Endodermal cell (in vitro differentiated cells): ENCODE measurements at regions not wholly inside any gene's neighbourhood (a gene's known extent, or its start where the extent isn't known, plus 50 kb on each side); places are given as distances from the start of the nearest gene placed in this dataset.
"Not testable (repeated sequence)": the region's sequence is repeated elsewhere in the genome, so short reads cannot be mapped to it uniquely, and the experiment has no call there.

Experiments
- DNase-seq: peaks from one replicate; pipeline ENCODE4 v3.0.0-alpha.2; 2017
- H3K27ac ChIP-seq: 2 replicates; pipeline ENCODE4 v1.5.1; 2013; ENCODE audit warnings: mild to moderate bottlenecking, low read depth, low read length, moderate library complexity
- H3K27me3 ChIP-seq: 2 replicates; pipeline ENCODE4 v1.6.1; 2013; ENCODE audit warnings: mild to moderate bottlenecking, low read length, moderate library complexity; ENCODE audit not compliant: insufficient read depth, control insufficient read depth, poor library complexity, severe bottlenecking
- H3K36me3 ChIP-seq: 2 replicates; pipeline ENCODE4 v1.7.0; 2013; ENCODE audit warnings: mild to moderate bottlenecking, low read length, moderate library complexity; ENCODE audit not compliant: control insufficient read depth, insufficient read depth
- H3K4me1 ChIP-seq: one replicate; pipeline ENCODE4 v1.7.0; 2013; ENCODE audit warnings: low read length; ENCODE audit not compliant: control insufficient read depth, insufficient read depth
- H3K4me3 ChIP-seq: 2 replicates; pipeline ENCODE4 v1.5.1; 2013; ENCODE audit warnings: mild to moderate bottlenecking, low read length, moderate library complexity
- H3K9ac ChIP-seq: 2 replicates; pipeline ENCODE4 v1.6.1; 2013; ENCODE audit warnings: mild to moderate bottlenecking, low read length, moderate library complexity; ENCODE audit not compliant: poor library complexity, severe bottlenecking; ENCODE audit errors: extremely low read depth
- H3K9me3 ChIP-seq: 2 replicates; pipeline ENCODE4 v1.6.1; 2013; ENCODE audit warnings: mild to moderate bottlenecking, low read length, moderate library complexity; ENCODE audit not compliant: control insufficient read depth
- H3K27ac Mint-ChIP-seq: 2 replicates; pipeline ENCODE4 v1.8.0; 2020; ENCODE audit warnings: mixed read lengths
- H3K27me3 Mint-ChIP-seq: 2 replicates; pipeline ENCODE4 v1.8.0; 2021; ENCODE audit warnings: mild to moderate bottlenecking, mixed read lengths; ENCODE audit not compliant: insufficient read depth
- H3K36me3 Mint-ChIP-seq: 2 replicates; pipeline ENCODE4 v1.8.0; 2020; ENCODE audit warnings: low read depth, mixed read lengths
- H3K4me1 Mint-ChIP-seq: 2 replicates; pipeline ENCODE4 v1.8.0; 2020; ENCODE audit warnings: mixed read lengths
- H3K4me3 Mint-ChIP-seq: 2 replicates; pipeline ENCODE4 v1.8.0; 2020; ENCODE audit warnings: mild to moderate bottlenecking, moderate library complexity, mixed read lengths
- H3K9me3 Mint-ChIP-seq: 2 replicates; pipeline ENCODE4 v1.8.0; 2020; ENCODE audit warnings: mild to moderate bottlenecking, mixed read lengths
- CTCF ChIP-seq: fragments of 200-600 bp; sonication (generic); conservative IDR thresholded peaks from 2 replicates; pipeline ENCODE4 v1.5.0; 2021; ENCODE audit warnings: antibody characterized with exemption, mild to moderate bottlenecking
- WGBS, 2 experiments: methylation state at CpG; one replicate each; pipeline versions ENCODE4 v1.1.5 to v1.1.7; 2013; ENCODE audit warnings: missing lambda C conversion rate in 2 of 2, mixed read lengths in 1 of 2; ENCODE audit not compliant: insufficient coverage in 1 of 2, insufficient read length in 1 of 2; 5-methylcytosine and 5-hydroxymethylcytosine counted together

GRCh38 chr7:106568002-106568679 is 92.8 kb downstream of the CCDC71L start:
- 76 to 100% methylated on average over 1 of the region's 2 CpGs for WGBS, 2 experiments
- peaks cover 2% of the 10 kb centered on the region for H3K27me3 Mint-ChIP-seq
- H3K27ac ChIP-seq: peak overlapping the region; percentile 56
- H3K4me3 ChIP-seq: no peak overlapping the region
- no peak for DNase-seq
- no peaks in the 10 kb centered on the region for H3K36me3 ChIP-seq
- no peak overlapping the region for H3K4me3 Mint-ChIP-seq
- H3K4me1 ChIP-seq: peaks cover 6% of the 10 kb centered on the region
- TF ChIP-seq CTCF: no peak
- no peaks in the 10 kb centered on the region for H3K9me3 Mint-ChIP-seq
- H3K9ac ChIP-seq: no peak overlapping the region
- peaks cover 6% of the 10 kb centered on the region for H3K4me1 Mint-ChIP-seq
- no peaks in the 10 kb centered on the region for H3K27me3 ChIP-seq
- H3K9me3 ChIP-seq: no peaks in the 10 kb centered on the region
- H3K27ac Mint-ChIP-seq: peak overlapping the region; percentile 81
- no peaks in the 10 kb centered on the region for H3K36me3 Mint-ChIP-seq

- not testable (repeated sequence) for H3K36me3 Mint-ChIP-seq, H3K27me3 ChIP-seq, H3K9me3 Mint-ChIP-seq, H3K4me1 ChIP-seq, H3K4me1 Mint-ChIP-seq, H3K36me3 ChIP-seq, H3K9me3 ChIP-seq, H3K27me3 Mint-ChIP-seq, H3K27ac ChIP-seq, H3K4me3 ChIP-seq, H3K4me3 Mint-ChIP-seq, H3K27ac Mint-ChIP-seq, DNase-seq, H3K9ac ChIP-seq
- WGBS, 2 experiments: 94 to 97% methylated on average over 9 to 15 of the region's 15 CpGs
Observed at GRCh38 chr7:106567204-106568001, 93.6 kb downstream of the CCDC71L start.

GRCh38 chr7:106566672-106567071 is 94.3 kb downstream of the CCDC71L start:
- peaks cover 6% of the 10 kb centered on the region for H3K4me1 ChIP-seq
- H3K36me3 ChIP-seq: no peaks in the 10 kb centered on the region
- 85 to 92% methylated on average over 2 of the region's 2 CpGs for WGBS, 2 experiments
- Mint-ChIP-seq H3K4me3 (no peak overlapping the region), H3K9me3 (no peaks in the 10 kb centered on the region), H3K27ac (no peak overlapping the region), H3K36me3 (no peaks in the 10 kb centered on the region), H3K4me1 (peaks cover 6% of the 10 kb centered on the region), H3K27me3 (no peaks in the 10 kb centered on the region)
- no peaks in the 10 kb centered on the region for H3K9me3 ChIP-seq
- no peak overlapping the region for H3K9ac ChIP-seq
- no peaks in the 10 kb centered on the region for H3K27me3 ChIP-seq
- no peak for DNase-seq
- H3K4me3 ChIP-seq: no peak overlapping the region
- no peak for TF ChIP-seq CTCF
- H3K27ac ChIP-seq: no peak overlapping the region
